ENCODE measurements at regions not wholly inside any gene's neighbourhood (a gene's known extent, or its start where the extent isn't known, plus 50 kb on each side); places are given as distances from the start of the nearest gene placed in this dataset.

- TF ChIP-seq POLR2AphosphoS5 (IDR thresholded peaks at IDR 0.05) (no peak), POLR2A (IDR thresholded peaks at IDR 0.05) (no peak)
- TF ChIP-seq, protein P1, sequence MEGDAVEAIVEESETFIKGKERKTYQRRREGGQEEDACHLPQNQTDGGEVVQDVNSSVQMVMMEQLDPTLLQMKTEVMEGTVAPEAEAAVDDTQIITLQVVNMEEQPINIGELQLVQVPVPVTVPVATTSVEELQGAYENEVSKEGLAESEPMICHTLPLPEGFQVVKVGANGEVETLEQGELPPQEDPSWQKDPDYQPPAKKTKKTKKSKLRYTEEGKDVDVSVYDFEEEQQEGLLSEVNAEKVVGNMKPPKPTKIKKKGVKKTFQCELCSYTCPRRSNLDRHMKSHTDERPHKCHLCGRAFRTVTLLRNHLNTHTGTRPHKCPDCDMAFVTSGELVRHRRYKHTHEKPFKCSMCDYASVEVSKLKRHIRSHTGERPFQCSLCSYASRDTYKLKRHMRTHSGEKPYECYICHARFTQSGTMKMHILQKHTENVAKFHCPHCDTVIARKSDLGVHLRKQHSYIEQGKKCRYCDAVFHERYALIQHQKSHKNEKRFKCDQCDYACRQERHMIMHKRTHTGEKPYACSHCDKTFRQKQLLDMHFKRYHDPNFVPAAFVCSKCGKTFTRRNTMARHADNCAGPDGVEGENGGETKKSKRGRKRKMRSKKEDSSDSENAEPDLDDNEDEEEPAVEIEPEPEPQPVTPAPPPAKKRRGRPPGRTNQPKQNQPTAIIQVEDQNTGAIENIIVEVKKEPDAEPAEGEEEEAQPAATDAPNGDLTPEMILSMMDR (IDR thresholded peaks at IDR 0.05) = no peak
These were observed 871.0 kb upstream of the PABPC4L start for GRCh38 chr4:135072553-135072952.

Data from prostate gland (tissue), 2 donors.